ENCODE measurements at regions not wholly inside any gene's neighbourhood (a gene's known extent, or its start where the extent isn't known, plus 50 kb on each side); places are given as distances from the start of the nearest gene placed in this dataset.
"Not testable (repeated sequence)": the region's sequence is repeated elsewhere in the genome, so short reads cannot be mapped to it uniquely, and the experiment has no call there.

GRCh38 chr1:38204698-38205097 is 158.1 kb upstream of the POU3F1 start:
- DNase-seq = no peak

GRCh38 chr1:38203441-38203840 is 156.8 kb upstream of the POU3F1 start:
- DNase-seq = no peak

- no peak for DNase-seq
These were observed 154.8 kb upstream of the POU3F1 start for GRCh38 chr1:38201431-38201830.

GRCh38 chr1:38198621-38199020 is 152.0 kb upstream of the POU3F1 start:
- no peak for DNase-seq

- no peak for DNase-seq
These were observed 151.5 kb upstream of the POU3F1 start for GRCh38 chr1:38198099-38198498.

GRCh38 chr1:38197312-38198061 is 150.9 kb upstream of the POU3F1 start:
- no peak for DNase-seq

- DNase-seq = no peak
These were observed 147.9 kb upstream of the POU3F1 start for GRCh38 chr1:38194472-38194871.

GRCh38 chr1:38193040-38193439 is 146.4 kb upstream of the POU3F1 start:
- no peak for DNase-seq

- no peak for DNase-seq
These were observed 144.9 kb upstream of the POU3F1 start for GRCh38 chr1:38191461-38191860.

- no peak for DNase-seq
These were observed 144.4 kb upstream of the POU3F1 start for GRCh38 chr1:38190983-38191382.

- DNase-seq = no peak
These were observed 141.0 kb upstream of the POU3F1 start for GRCh38 chr1:38187552-38187951.

GRCh38 chr1:38186566-38186965 is 140.0 kb upstream of the POU3F1 start:
- DNase-seq = no peak

- no peak for DNase-seq
These were observed 139.3 kb upstream of the POU3F1 start for GRCh38 chr1:38185913-38186312.

GRCh38 chr1:38183747-38184146 is 137.2 kb upstream of the POU3F1 start:
- no peak for DNase-seq

- DNase-seq = no peak
These were observed 136.5 kb upstream of the POU3F1 start for GRCh38 chr1:38183096-38183495.

- DNase-seq = not testable (repeated sequence)
These were observed 133.8 kb upstream of the POU3F1 start for GRCh38 chr1:38180388-38180787.

GRCh38 chr1:38179483-38179882 is 132.9 kb upstream of the POU3F1 start:
- DNase-seq = no peak

GRCh38 chr1:38178216-38178615 is 131.6 kb upstream of the POU3F1 start:
- DNase-seq = no peak

GRCh38 chr1:38175121-38175520 is 128.5 kb upstream of the POU3F1 start:
- DNase-seq = no peak

GRCh38 chr1:38173848-38174247 is 127.3 kb upstream of the POU3F1 start:
- DNase-seq = no peak

- no peak for DNase-seq
These were observed 126.7 kb upstream of the POU3F1 start for GRCh38 chr1:38173157-38173831.

GRCh38 chr1:38169121-38169520 is 122.5 kb upstream of the POU3F1 start:
- no peak for DNase-seq

- no peak for DNase-seq
These were observed 121.8 kb upstream of the POU3F1 start for GRCh38 chr1:38168365-38168764.

- no peak for DNase-seq
These were observed 119.9 kb upstream of the POU3F1 start for GRCh38 chr1:38166461-38166860.

Measured in CD4-positive, alpha-beta T cell treated with Interferon alpha-2 for 1 hour (primary cell).